BJ (cell line): ENCODE measurements at regions not wholly inside any gene's neighbourhood (a gene's known extent, or its start where the extent isn't known, plus 50 kb on each side); places are given as distances from the start of the nearest gene placed in this dataset.

Experiments used
- CTCF ChIA-PET: fragments of 350-600 bp; formaldehyde crosslinking; extraction: SDS; loops from one replicate; lab custom pipeline; 2021; ENCODE audit warnings: antibody characterized with exemption, inconsistent platforms; lab: Yijun Ruan, JAX
- POLR2A ChIA-PET: fragments of 300-600 bp; sonication (Branson Sonifier 250); formaldehyde crosslinking; extraction: SDS; loops from one replicate; lab custom pipeline; 2021; ENCODE audit warnings: antibody characterized with exemption; lab: Charles Lee
- DNase-seq: peaks from one replicate; pipeline ENCODE4 v3.0.0-alpha.2; 2011; ENCODE audit warnings: low read depth
- H3K27me3 ChIP-seq: 2 replicates; pipeline ENCODE4 v1.6.0; 2011; ENCODE audit warnings: low read length; ENCODE audit not compliant: control insufficient read depth, insufficient read depth
- H3K36me3 ChIP-seq: 2 replicates; pipeline ENCODE4 v1.5.1; 2011; ENCODE audit warnings: low read length; ENCODE audit not compliant: control insufficient read depth, insufficient read depth
- H3K4me3 ChIP-seq: 2 replicates; pipeline ENCODE4 v1.5.1; 2011; ENCODE audit warnings: low read depth, mild to moderate bottlenecking, control low read depth, low read length
- TF ChIP-seq, protein P1 (sequence below): IDR thresholded peaks from 2 replicates; pipeline ENCODE4 v1.5.1; 2011; ENCODE audit warnings: low read depth, mild to moderate bottlenecking, control low read depth, inconsistent platforms, low read length, moderate library complexity; ENCODE audit not compliant: insufficient read depth

DNA sequence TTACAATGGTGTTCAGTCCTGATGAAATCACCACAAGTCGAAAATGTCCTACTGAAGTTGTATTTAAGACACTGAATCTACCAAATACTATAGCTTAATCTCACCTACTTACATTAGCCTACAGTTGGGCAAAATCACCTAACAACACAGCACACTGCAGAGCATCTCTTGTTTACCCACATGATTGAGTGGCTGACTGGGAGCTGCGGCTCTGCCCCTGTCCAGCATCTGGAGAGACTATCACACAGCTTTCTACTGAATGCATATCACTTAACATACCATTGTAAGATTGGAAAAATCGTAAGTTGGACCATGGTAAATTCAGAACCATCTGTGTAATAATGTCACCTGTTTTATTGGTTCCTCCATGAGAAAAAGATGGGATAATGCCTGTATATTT is 1083.2 kb upstream of the PCDH7 start:
- TF ChIP-seq, protein P1, sequence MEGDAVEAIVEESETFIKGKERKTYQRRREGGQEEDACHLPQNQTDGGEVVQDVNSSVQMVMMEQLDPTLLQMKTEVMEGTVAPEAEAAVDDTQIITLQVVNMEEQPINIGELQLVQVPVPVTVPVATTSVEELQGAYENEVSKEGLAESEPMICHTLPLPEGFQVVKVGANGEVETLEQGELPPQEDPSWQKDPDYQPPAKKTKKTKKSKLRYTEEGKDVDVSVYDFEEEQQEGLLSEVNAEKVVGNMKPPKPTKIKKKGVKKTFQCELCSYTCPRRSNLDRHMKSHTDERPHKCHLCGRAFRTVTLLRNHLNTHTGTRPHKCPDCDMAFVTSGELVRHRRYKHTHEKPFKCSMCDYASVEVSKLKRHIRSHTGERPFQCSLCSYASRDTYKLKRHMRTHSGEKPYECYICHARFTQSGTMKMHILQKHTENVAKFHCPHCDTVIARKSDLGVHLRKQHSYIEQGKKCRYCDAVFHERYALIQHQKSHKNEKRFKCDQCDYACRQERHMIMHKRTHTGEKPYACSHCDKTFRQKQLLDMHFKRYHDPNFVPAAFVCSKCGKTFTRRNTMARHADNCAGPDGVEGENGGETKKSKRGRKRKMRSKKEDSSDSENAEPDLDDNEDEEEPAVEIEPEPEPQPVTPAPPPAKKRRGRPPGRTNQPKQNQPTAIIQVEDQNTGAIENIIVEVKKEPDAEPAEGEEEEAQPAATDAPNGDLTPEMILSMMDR: no peak
- Histone ChIP-seq H3K27me3 (no peaks in the 10 kb centered on the region), H3K36me3 (no peaks in the 10 kb centered on the region), H3K4me3 (no peak overlapping the region)
- no peak for DNase-seq
- ChIA-PET POLR2A (no interaction called here), CTCF (no interaction called here)

DNA sequence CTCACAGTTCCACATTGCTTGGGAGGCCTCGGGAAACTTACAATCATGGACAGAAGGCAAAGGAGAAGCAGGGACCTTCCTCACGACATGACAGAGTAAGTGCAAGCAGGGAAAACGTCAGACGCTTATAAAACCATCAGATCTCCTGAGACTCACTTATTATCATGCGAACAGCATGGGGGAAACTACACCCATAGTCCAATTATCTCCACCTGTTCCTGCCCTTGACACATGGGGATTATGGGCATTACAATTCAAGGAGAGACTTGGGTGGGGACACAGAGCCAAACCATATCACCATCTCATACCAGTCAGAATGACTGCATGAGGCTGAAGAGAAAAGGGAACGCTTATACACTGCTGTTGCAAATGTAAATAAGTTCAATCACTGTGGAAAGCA is 1066.9 kb upstream of the PCDH7 start:
- POLR2A ChIA-PET: no interaction called here
- no peak for DNase-seq
- Histone ChIP-seq H3K4me3 (no peak overlapping the region), H3K27me3 (no peaks in the 10 kb centered on the region), H3K36me3 (no peaks in the 10 kb centered on the region)
- CTCF ChIA-PET: no interaction called here
- TF ChIP-seq, protein P1: no peak

DNA sequence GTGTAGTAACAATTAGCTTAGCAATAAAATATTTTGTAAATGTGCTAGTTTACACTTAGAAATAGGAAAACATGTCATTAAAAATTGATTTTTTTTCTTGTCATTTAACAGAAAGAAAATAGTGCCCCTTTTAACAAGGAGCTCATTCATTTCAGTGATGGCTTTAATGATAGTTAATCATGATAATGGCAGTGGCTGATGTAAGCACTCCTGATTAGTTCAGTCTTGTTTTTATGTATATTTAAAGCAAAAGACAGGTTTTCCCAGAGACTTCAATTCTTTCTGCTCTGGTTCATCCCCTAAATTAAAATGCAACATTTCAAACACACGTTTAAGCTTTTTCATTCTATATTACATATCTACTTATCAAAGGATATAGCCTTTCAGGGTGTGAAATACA is 1039.5 kb upstream of the PCDH7 start:
- ChIA-PET CTCF (no interaction called here), POLR2A (no interaction called here)

GRCh38 chr4:29704059-29704458 is 1016.1 kb upstream of the PCDH7 start:
- POLR2A ChIA-PET: no interaction called here
- CTCF ChIA-PET: no interaction called here

More for the DNA sequence above, 1039.5 kb upstream of the PCDH7 start:
- Histone ChIP-seq H3K4me3 (no peak overlapping the region), H3K36me3 (no peaks in the 10 kb centered on the region), H3K27me3 (no peaks in the 10 kb centered on the region)
- TF ChIP-seq, protein P1: no peak
- DNase-seq: no peak

GRCh38 chr4:29708473-29708872 is 1011.7 kb upstream of the PCDH7 start:
- Histone ChIP-seq H3K4me3 (no peak overlapping the region), H3K36me3 (no peaks in the 10 kb centered on the region), H3K27me3 (no peaks in the 10 kb centered on the region)
- ChIA-PET POLR2A (no interaction called here), CTCF (no interaction called here)
- TF ChIP-seq, protein P1: no peak
- DNase-seq: peak; percentile 5

More at GRCh38 chr4:29704059-29704458, 1016.1 kb upstream of the PCDH7 start:
- Histone ChIP-seq H3K27me3 (no peaks in the 10 kb centered on the region), H3K36me3 (no peaks in the 10 kb centered on the region), H3K4me3 (no peak overlapping the region)
- TF ChIP-seq, protein P1: no peak
- DNase-seq: no peak
